LNCAP (cell line): ENCODE measurements at regions not wholly inside any gene's neighbourhood (a gene's known extent, or its start where the extent isn't known, plus 50 kb on each side); places are given as distances from the start of the nearest gene placed in this dataset.

Experiments
- TF ChIP-seq, protein P1 (sequence below): fragments of 450-650 bp; IDR thresholded peaks from 2 replicates; pipeline ENCODE4 v1.5.1; 2017; ENCODE audit warnings: mild to moderate bottlenecking

GRCh38 chr2:172297531-172297930, 129.9 kb upstream of the ITGA6 start:
- TF ChIP-seq, protein P1, sequence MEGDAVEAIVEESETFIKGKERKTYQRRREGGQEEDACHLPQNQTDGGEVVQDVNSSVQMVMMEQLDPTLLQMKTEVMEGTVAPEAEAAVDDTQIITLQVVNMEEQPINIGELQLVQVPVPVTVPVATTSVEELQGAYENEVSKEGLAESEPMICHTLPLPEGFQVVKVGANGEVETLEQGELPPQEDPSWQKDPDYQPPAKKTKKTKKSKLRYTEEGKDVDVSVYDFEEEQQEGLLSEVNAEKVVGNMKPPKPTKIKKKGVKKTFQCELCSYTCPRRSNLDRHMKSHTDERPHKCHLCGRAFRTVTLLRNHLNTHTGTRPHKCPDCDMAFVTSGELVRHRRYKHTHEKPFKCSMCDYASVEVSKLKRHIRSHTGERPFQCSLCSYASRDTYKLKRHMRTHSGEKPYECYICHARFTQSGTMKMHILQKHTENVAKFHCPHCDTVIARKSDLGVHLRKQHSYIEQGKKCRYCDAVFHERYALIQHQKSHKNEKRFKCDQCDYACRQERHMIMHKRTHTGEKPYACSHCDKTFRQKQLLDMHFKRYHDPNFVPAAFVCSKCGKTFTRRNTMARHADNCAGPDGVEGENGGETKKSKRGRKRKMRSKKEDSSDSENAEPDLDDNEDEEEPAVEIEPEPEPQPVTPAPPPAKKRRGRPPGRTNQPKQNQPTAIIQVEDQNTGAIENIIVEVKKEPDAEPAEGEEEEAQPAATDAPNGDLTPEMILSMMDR, result no peak

GRCh38 chr2:172297950-172298349, 129.4 kb upstream of the ITGA6 start:
- TF ChIP-seq, protein P1, result no peak

DNA sequence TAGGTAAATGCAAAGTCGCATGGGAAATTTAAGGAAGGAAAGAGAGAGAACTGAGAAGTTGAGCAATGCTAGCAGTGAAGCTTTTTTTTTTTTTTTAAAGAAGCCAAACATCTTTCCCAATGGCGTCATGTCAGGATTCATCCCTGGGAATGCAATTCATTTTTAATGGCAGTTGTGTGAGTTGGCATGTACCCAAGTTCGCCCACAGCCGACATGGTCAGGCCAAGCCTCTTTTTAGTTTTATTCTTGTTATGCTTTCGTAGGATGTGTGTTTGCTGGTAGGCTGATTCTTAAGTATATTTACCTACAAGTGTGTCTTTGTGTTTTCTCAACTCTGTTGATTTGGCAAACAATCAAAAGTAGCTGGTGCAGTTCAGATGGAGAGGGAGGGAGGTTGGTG, 127.6 kb upstream of the ITGA6 start:
- TF ChIP-seq, protein P1, result no peak

DNA sequence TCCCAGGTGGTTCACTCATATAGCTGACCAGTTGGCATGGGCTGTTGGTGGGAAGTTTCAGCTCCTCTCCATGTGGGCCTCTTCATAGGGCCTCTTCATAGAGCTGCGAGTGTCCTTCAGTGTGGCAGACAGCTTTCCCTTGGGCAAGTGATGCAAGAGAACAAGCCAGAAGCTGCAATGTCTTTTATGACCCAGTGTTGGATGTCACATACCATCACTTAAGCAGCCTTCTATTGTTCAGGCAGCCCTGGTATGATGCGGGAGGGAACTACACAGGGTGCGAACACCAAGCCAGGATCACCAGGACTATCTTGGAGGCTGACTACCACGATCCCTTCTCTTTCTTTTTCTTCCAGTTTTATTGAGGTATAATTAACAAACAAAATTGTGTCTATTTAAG, 126.5 kb upstream of the ITGA6 start:
- TF ChIP-seq, protein P1, result no peak

DNA sequence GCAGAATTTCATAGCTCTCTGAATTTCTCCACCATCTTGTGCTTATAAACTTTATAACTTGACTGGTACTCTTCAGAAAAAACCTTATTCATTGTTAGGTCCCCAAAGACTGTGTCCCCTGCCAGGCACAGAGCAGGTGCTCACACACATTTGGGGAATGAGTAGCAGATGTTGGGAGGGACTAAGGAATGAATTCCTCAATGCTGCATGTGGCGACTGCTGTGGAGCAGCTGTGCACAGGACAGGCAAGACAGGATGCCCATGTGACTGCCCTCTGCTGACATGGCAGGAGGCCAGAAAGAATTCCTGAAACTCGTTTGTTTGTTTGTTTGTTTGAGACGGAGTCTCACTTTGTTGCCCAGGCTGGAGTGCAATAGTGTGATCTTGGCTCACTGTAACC, 122.3 kb upstream of the ITGA6 start:
- TF ChIP-seq, protein P1, result no peak

- TF ChIP-seq, protein P1, result no peak
Measured at GRCh38 chr2:172307800-172308199, 119.6 kb upstream of the ITGA6 start.

DNA sequence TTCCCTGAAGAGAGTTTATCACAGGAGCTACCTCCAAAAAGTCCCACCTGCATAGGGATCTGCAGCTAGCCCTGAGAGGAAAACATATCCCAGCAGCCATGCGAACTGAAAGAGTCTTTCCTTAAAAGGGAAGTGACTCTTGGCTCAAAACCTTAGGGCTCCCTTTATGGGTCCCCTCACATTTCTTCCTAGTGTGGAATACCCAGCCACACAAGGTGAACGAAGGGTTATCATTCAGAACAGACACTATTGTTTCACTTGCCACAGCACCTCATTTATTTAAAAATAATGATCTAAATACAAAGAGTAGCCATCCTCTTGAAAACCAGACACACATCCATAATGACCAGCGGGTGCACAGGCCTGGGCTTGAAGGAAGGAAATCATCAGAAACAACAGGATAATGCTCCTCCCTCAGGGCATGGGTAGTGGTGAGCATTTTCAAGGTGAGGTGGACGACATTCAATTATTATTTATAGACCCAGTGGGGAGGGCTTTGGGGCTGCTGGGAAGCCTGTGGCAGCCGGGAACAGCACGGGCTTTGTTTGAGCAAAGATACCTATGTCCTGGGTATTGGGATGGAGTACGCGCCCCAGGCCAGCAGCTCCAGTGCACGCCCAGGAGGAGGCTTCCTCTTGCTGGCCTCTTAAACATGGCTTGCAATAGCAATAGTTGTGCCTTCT, 119.0 kb upstream of the ITGA6 start:
- TF ChIP-seq, protein P1, result no peak

- TF ChIP-seq, protein P1, result no peak
Measured at GRCh38 chr2:172311921-172312345, 115.5 kb upstream of the ITGA6 start.
